ENCODE measurements at regions not wholly inside any gene's neighbourhood (a gene's known extent, or its start where the extent isn't known, plus 50 kb on each side); places are given as distances from the start of the nearest gene placed in this dataset.

DNA sequence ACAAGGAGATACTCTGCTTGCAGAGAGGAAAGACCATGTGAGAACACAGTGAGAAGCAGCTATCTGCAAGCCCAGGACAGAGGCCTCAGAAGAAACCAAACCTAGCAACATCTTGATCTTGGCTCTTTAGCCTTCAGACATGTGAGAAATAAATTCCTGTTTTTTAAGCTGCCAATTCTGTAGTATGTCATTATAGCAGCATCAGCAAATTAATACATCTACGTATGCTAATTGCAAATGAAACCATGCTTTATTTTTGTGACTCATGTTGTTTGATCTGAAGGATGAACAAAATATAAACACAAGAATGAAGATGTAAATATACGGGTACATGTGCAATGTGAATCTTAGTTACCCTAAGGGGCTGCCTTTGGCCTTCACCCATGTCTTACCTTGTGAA lies 714.4 kb upstream of the ARPP21 start:
- no peak for DNase-seq

DNA sequence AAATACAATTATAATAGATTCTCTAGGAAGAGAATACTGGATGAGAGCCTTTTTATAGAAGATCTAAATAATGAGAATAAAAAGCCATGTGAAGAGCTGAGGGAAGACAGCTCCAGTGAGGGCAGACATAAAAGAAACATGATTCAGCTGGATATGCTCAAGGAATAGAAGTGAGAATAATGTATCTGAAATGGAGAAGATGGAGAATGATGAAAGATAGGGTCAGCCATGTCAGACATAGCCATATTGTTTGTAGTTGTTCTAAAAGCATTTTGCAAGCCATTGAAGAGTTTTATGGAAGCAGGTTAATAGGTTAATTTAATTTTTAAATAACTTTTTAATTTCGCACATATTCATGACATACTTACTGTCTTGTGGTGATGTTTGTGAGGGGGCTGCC lies 713.5 kb upstream of the ARPP21 start:
- DNase-seq = no peak

GRCh38 chr3:34929036-34929435 lies 710.3 kb upstream of the ARPP21 start:
- no peak for DNase-seq

DNA sequence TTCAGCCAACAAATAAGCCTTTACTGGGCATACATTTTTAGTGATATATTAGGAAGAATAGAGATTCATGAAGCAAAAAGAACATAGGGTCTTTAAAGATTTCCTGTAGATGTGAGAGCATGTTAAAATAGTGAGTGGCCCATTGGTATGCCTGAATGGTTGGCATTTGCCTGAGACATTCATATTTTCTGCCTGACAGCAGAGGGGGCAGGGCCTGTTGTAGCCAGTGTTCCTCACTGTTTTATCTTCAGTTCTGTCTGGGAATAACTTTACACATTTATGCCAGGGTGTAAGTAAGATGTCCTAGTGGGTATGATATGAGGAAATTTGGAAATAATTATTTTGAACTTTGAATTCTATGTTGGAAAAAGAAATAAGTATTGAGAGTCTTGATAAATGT lies 704.7 kb upstream of the ARPP21 start:
- no peak for DNase-seq

DNA sequence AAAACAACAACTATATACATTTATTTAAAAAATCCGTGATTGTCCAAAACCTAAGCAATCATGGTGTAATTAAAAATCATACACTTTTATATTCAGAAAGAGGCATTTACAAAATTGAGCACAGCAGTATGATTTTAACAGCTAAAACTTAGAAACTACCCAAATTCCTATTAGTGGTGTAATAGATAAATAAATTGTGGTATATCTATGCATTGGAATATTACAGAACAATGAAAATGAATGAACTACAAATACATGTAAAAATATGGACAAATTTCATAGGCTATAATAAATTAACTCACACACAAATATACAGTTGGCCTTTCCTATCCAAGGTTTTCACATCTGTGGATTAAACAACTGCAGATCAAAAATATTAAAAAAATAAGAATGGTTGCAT lies 700.5 kb upstream of the ARPP21 start:
- no peak for DNase-seq

GRCh38 chr3:34942256-34942655 lies 697.1 kb upstream of the ARPP21 start:
- no peak for DNase-seq

DNA sequence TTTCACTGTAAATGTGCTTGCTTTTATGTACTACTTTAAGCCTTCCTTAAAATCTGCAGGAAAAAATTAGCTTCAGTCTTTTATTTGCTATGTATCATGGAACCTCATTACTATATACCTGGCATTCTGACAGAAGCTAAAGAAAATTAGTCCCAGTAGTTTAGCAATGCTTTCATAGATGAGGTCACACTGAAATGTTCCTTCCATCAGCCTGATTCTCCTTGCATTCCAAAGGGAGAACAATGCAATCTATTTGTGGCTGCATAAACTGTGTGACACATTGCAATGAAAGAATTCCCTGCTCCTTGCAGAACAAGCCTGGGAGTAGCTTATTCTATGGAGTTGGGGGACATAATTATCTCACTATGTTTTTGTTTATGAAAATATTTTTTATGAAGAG lies 691.5 kb upstream of the ARPP21 start:
- no peak for DNase-seq

DNA sequence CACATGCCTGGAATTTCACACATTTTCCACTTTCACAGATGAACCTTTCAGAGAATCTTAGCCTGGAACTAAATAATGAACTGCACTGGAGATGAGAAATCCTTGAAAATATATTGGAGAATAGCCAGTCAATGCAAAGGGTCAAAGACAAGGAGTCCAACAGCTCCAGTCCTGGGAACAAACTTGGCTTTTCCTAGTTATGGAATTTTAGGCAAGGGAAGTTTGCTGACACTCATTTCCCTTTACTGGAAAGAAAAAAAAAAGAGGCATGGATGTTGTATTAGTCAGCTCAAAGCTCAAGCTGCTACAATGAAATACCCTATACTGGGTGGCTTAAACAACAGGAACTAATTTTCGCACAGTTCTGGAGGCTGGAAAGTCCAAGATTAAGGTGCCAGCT lies 690.8 kb upstream of the ARPP21 start:
- DNase-seq = no peak

DNA sequence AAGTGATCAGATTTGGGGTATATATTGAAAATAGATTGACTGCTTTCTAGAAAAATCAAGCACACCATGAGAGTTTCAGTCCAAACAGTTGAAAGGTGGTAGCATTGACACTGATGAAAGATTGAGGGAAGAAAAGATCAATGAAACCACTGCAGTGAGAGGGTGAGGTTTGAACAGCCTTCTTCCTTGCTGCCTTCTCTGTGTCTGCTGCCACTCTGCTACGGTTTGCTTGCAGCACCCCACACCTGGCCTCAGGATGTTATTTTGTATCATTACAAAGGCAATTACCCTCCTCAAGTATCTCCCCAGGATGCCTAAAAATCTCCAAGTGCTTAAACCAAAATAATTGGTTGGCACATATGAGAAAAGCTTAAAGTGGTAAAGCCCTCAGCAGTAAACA lies 683.6 kb upstream of the ARPP21 start:
- DNase-seq = no peak

- DNase-seq = no peak
Measured at GRCh38 chr3:34956511-34956910, 682.8 kb upstream of the ARPP21 start.

GRCh38 chr3:34957677-34958076 lies 681.6 kb upstream of the ARPP21 start:
- no peak for DNase-seq

DNA sequence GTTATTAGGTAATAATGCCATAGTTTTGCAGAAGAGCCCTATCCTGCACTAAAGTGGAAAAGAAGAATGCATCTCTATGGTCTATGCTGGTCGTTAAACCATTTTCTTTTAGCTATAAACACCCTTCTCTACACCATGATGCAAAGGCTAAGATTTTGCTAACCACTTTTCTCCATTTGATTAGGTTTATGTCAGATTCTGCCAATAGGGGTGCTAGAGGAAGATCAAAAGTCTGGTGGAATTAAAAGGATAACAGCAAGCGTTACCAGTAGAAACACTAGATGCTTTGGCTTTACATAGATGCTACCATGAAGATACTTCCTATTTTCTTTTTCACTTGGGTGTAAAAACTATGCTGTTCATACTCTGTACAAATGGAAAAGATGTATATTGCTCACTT lies 669.8 kb upstream of the ARPP21 start:
- DNase-seq = no peak

DNA sequence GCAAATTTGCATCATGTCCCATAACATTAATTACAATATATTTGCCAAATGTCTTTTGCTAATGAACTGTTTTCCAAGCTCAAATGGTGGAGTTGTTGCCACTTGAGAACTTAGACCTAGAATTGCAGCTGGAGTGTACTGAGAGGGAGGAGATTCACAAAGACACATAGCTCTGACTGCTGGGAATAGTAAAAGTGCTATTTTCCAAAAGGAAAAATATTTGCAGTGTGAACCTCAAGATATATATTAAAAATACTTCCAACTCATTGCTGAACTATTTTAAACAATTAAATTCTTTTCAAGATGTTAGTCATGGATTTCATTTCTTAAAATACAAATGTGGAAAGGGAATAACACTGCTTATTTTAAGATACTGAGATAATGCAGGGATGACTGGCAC lies 666.8 kb upstream of the ARPP21 start:
- no peak for DNase-seq

GRCh38 chr3:34973586-34973985 lies 665.7 kb upstream of the ARPP21 start:
- no peak for DNase-seq

- DNase-seq = no peak
Measured at GRCh38 chr3:34983631-34984030, 655.7 kb upstream of the ARPP21 start.

GRCh38 chr3:34988296-34988695 lies 651.0 kb upstream of the ARPP21 start:
- no peak for DNase-seq

- no peak for DNase-seq
Measured at GRCh38 chr3:34995796-34996430, 643.4 kb upstream of the ARPP21 start.

DNA sequence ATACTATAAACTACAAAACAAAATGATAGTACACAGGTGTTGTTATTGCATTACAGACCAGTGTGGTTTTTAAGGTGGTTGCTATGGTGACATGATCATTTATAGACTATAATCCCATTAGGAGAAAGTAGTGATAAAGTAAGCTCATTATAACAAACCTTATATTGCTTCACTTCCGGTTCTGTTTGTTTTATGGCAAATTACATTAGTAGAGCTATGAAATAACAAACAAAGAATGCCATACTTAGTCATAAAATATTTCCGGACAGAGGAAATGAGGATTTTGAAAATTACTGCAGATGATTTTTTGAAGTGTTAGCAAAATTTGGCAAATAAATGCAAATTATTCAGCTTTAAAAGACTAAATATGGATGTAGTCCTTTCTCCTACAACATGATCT lies 640.4 kb upstream of the ARPP21 start:
- no peak for DNase-seq

- DNase-seq = no peak
Measured at GRCh38 chr3:35012214-35012613, 627.1 kb upstream of the ARPP21 start.

- DNase-seq = no peak
Measured at GRCh38 chr3:35028157-35028556, 611.2 kb upstream of the ARPP21 start.

- DNase-seq = no peak
Measured at GRCh38 chr3:35042210-35042991, 596.9 kb upstream of the ARPP21 start.

- no peak for DNase-seq
Measured at GRCh38 chr3:35043040-35043439, 596.3 kb upstream of the ARPP21 start.

DNA sequence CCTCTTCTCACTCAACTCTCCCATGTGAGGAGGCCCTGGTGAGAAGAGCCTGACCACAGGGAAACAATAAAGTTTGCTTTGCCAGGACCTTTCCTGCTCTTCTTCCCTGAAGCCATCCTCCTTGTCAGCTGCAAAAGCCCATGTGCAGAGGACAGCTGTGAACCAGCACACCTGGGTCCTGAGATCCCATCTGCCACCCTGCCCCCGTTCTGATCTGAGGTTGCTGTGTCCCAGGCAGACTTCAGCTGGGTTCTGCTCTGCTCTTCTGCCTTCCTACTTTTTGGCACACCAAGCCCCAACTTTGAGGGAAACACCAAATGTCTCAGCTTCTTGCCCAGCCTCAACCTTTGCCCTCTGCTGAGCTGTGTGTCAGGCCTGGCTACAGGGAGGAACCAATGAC lies 595.1 kb upstream of the ARPP21 start:
- no peak for DNase-seq

DNA sequence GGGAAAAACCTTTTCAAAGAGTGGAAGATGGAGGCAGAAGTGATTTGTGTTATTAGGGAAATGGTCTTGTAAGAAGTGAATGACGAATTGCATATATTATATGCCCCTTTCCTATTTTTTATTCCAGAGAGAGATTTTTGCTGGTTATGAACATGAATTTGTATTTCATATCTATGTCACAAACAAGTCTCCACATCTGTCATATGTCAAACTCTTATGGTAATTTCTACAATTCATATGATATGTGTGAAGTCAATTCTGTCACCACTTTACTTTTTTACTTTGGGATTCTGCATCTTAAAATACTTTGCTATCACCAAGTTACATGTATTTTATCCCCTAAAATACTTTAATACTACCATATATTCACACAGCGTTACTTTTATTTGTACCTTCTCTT lies 594.2 kb upstream of the ARPP21 start:
- DNase-seq = no peak

DNA sequence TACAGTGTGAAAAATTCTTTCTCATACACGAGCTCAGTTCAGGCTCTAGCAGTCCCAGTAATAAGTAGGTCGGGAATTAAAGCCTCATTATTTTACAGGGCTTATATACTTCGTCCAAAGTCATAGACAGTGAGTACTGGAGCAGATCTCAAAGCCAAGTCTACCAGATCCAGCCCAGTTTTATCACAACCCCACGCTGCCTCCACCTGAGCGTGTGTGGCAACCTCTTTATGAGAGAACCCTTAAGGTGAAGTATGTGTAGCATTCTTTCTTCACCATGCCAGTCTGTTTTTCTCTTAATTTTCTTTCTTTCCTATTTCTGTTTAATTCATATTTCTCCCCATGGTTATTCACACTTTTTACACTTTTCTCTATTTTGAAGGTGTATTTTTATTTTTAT lies 574.6 kb upstream of the ARPP21 start:
- no peak for DNase-seq
